ENCODE measurements at regions not wholly inside any gene's neighbourhood (a gene's known extent, or its start where the extent isn't known, plus 50 kb on each side); places are given as distances from the start of the nearest gene placed in this dataset.

- 90% methylated on average over 6 of the region's 6 CpGs for WGBS
- DNase-seq (ENCODE audit: extremely low spot score) = no peak
- H3K4me1 ChIP-seq (ENCODE audit: insufficient read depth) = no peaks in the 10 kb centered on the region
- no peaks in the 10 kb centered on the region for H3K36me3 ChIP-seq (ENCODE audit: insufficient read depth)
- no peak overlapping the region for H3K4me3 ChIP-seq (ENCODE audit: low read depth, low read length)
- no peak overlapping the region for H3K27ac ChIP-seq (ENCODE audit: low read depth)
Observed at GRCh38 chr2:234597576-234597861, 100.6 kb upstream of the ARL4C start.

- 77% methylated on average over 12 of the region's 12 CpGs for WGBS
- DNase-seq (ENCODE audit: extremely low spot score) = no peak
- H3K36me3 ChIP-seq (ENCODE audit: insufficient read depth) = no peaks in the 10 kb centered on the region
Observed at GRCh38 chr2:234596696-234597575, 100.1 kb upstream of the ARL4C start.

GRCh38 chr2:234595829-234596228 is 98.9 kb upstream of the ARL4C start:
- Histone ChIP-seq H3K4me1 (ENCODE audit: insufficient read depth) (no peaks in the 10 kb centered on the region), H3K36me3 (ENCODE audit: insufficient read depth) (no peaks in the 10 kb centered on the region), H3K27ac (ENCODE audit: low read depth) (no peak overlapping the region), H3K4me3 (ENCODE audit: low read depth, low read length) (no peak overlapping the region)
- 50% methylated on average over 3 of the region's 3 CpGs for WGBS
- DNase-seq (ENCODE audit: extremely low spot score) = no peak

More at GRCh38 chr2:234596696-234597575, 100.1 kb upstream of the ARL4C start:
- Histone ChIP-seq H3K4me1 (ENCODE audit: insufficient read depth) (no peaks in the 10 kb centered on the region), H3K27ac (ENCODE audit: low read depth) (no peak overlapping the region), H3K4me3 (ENCODE audit: low read depth, low read length) (no peak overlapping the region)

- DNase-seq (ENCODE audit: extremely low spot score) = no peak
- Histone ChIP-seq H3K4me1 (ENCODE audit: insufficient read depth) (no peaks in the 10 kb centered on the region), H3K36me3 (ENCODE audit: insufficient read depth) (no peaks in the 10 kb centered on the region), H3K4me3 (ENCODE audit: low read depth, low read length) (no peak overlapping the region), H3K27ac (ENCODE audit: low read depth) (no peak overlapping the region)
- WGBS = 97% methylated on average over 5 of the region's 5 CpGs
Observed at GRCh38 chr2:234594715-234595114, 97.8 kb upstream of the ARL4C start.

- no peak for DNase-seq (ENCODE audit: extremely low spot score)
- WGBS = 86% methylated on average over 2 of the region's 2 CpGs
- no peak overlapping the region for H3K4me3 ChIP-seq (ENCODE audit: low read depth, low read length)
- H3K27ac ChIP-seq (ENCODE audit: low read depth) = no peak overlapping the region
- H3K36me3 ChIP-seq (ENCODE audit: insufficient read depth) = no peaks in the 10 kb centered on the region
- H3K4me1 ChIP-seq (ENCODE audit: insufficient read depth) = no peaks in the 10 kb centered on the region
Observed at GRCh38 chr2:234593636-234594035, 96.8 kb upstream of the ARL4C start.

- no peak for DNase-seq (ENCODE audit: extremely low spot score)
- Histone ChIP-seq H3K36me3 (ENCODE audit: insufficient read depth) (no peaks in the 10 kb centered on the region), H3K4me3 (ENCODE audit: low read depth, low read length) (no peak overlapping the region), H3K4me1 (ENCODE audit: insufficient read depth) (no peaks in the 10 kb centered on the region), H3K27ac (ENCODE audit: low read depth) (no peak overlapping the region)
- WGBS = 93% methylated on average over 5 of the region's 5 CpGs
Observed at GRCh38 chr2:234592541-234592940, 95.7 kb upstream of the ARL4C start.

GRCh38 chr2:234590076-234590475 is 93.2 kb upstream of the ARL4C start:
- Histone ChIP-seq H3K4me3 (ENCODE audit: low read depth, low read length) (no peak overlapping the region), H3K36me3 (ENCODE audit: insufficient read depth) (no peaks in the 10 kb centered on the region), H3K27ac (ENCODE audit: low read depth) (no peak overlapping the region), H3K4me1 (ENCODE audit: insufficient read depth) (no peaks in the 10 kb centered on the region)
- 88% methylated on average over 3 of the region's 3 CpGs for WGBS
- no peak for DNase-seq (ENCODE audit: extremely low spot score)

GRCh38 chr2:234588054-234588430 is 91.2 kb upstream of the ARL4C start:
- Histone ChIP-seq H3K27ac (ENCODE audit: low read depth) (no peak overlapping the region), H3K4me3 (ENCODE audit: low read depth, low read length) (no peak overlapping the region), H3K4me1 (ENCODE audit: insufficient read depth) (no peaks in the 10 kb centered on the region), H3K36me3 (ENCODE audit: insufficient read depth) (no peaks in the 10 kb centered on the region)
- WGBS = 95% methylated on average over 4 of the region's 4 CpGs
- DNase-seq (ENCODE audit: extremely low spot score) = no peak

GRCh38 chr2:234587341-234588053 is 90.6 kb upstream of the ARL4C start:
- no peaks in the 10 kb centered on the region for H3K4me1 ChIP-seq (ENCODE audit: insufficient read depth)
- no peak overlapping the region for H3K27ac ChIP-seq (ENCODE audit: low read depth)
- WGBS = 88% methylated on average over 6 of the region's 6 CpGs
- H3K4me3 ChIP-seq (ENCODE audit: low read depth, low read length) = no peak overlapping the region
- no peaks in the 10 kb centered on the region for H3K36me3 ChIP-seq (ENCODE audit: insufficient read depth)
- no peak for DNase-seq (ENCODE audit: extremely low spot score)

GRCh38 chr2:234583331-234583730 is 86.5 kb upstream of the ARL4C start:
- Histone ChIP-seq H3K36me3 (ENCODE audit: insufficient read depth) (no peaks in the 10 kb centered on the region), H3K4me1 (ENCODE audit: insufficient read depth) (no peaks in the 10 kb centered on the region), H3K27ac (ENCODE audit: low read depth) (no peak overlapping the region), H3K4me3 (ENCODE audit: low read depth, low read length) (no peak overlapping the region)
- DNase-seq (ENCODE audit: extremely low spot score) = no peak
- 91% methylated on average over 4 of the region's 4 CpGs for WGBS

- Histone ChIP-seq H3K4me3 (ENCODE audit: low read depth, low read length) (no peak overlapping the region), H3K4me1 (ENCODE audit: insufficient read depth) (no peaks in the 10 kb centered on the region), H3K27ac (ENCODE audit: low read depth) (no peak overlapping the region), H3K36me3 (ENCODE audit: insufficient read depth) (no peaks in the 10 kb centered on the region)
- DNase-seq (ENCODE audit: extremely low spot score) = no peak
- 95% methylated on average over 5 of the region's 5 CpGs for WGBS
Observed at GRCh38 chr2:234580686-234581085, 83.8 kb upstream of the ARL4C start.

- Histone ChIP-seq H3K4me3 (ENCODE audit: low read depth, low read length) (no peak overlapping the region), H3K36me3 (ENCODE audit: insufficient read depth) (no peaks in the 10 kb centered on the region), H3K27ac (ENCODE audit: low read depth) (no peak overlapping the region), H3K4me1 (ENCODE audit: insufficient read depth) (no peaks in the 10 kb centered on the region)
- no peak for DNase-seq (ENCODE audit: extremely low spot score)
- 88% methylated on average over 10 of the region's 10 CpGs for WGBS
Observed at GRCh38 chr2:234579231-234579962, 82.5 kb upstream of the ARL4C start.

GRCh38 chr2:234578389-234578788 is 81.5 kb upstream of the ARL4C start:
- no peak overlapping the region for H3K27ac ChIP-seq (ENCODE audit: low read depth)
- no peak for DNase-seq (ENCODE audit: extremely low spot score)
- H3K4me3 ChIP-seq (ENCODE audit: low read depth, low read length) = no peak overlapping the region
- H3K4me1 ChIP-seq (ENCODE audit: insufficient read depth) = no peaks in the 10 kb centered on the region
- WGBS = 96% methylated on average over 2 of the region's 2 CpGs
- no peaks in the 10 kb centered on the region for H3K36me3 ChIP-seq (ENCODE audit: insufficient read depth)

GRCh38 chr2:234577191-234577590 is 80.3 kb upstream of the ARL4C start:
- DNase-seq (ENCODE audit: extremely low spot score) = no peak
- Histone ChIP-seq H3K4me3 (ENCODE audit: low read depth, low read length) (no peak overlapping the region), H3K27ac (ENCODE audit: low read depth) (no peak overlapping the region), H3K4me1 (ENCODE audit: insufficient read depth) (no peaks in the 10 kb centered on the region), H3K36me3 (ENCODE audit: insufficient read depth) (no peaks in the 10 kb centered on the region)
- whole genome bisulfite sequencing = 65% methylated on average over 5 of the region's 5 CpGs
